Thyroid gland (tissue), 4 donors: ENCODE measurements at regions not wholly inside any gene's neighbourhood (a gene's known extent, or its start where the extent isn't known, plus 50 kb on each side); places are given as distances from the start of the nearest gene placed in this dataset.

Experiments
- DNase-seq, 2 donors: peaks; one replicate each; pipeline ENCODE4 v3.0.0-alpha.2; 2019
- H3K27ac ChIP-seq, 3 donors: fragments of 200-600 bp; sonication (generic); 1 replicate in 2 of 3; 2 replicates in 1 of 3; pipeline ENCODE4 v1.5.1; 2016 to 2019; ENCODE audit warnings: mild to moderate bottlenecking in 1 of 3, moderate library complexity in 1 of 3
- H3K27me3 ChIP-seq: fragments of 200-600 bp; sonication (generic); one replicate; pipeline ENCODE4 v1.5.1; 2019
- H3K36me3 ChIP-seq, 2 donors: fragments of 200-600 bp; sonication (generic); one replicate each; pipeline ENCODE4 v1.5.1; 2016 to 2019
- H3K4me1 ChIP-seq, 2 donors: fragments of 200-600 bp; sonication (generic); one replicate each; pipeline ENCODE4 v1.5.1; 2017 to 2019
- H3K4me3 ChIP-seq, 3 donors: fragments of 200-600 bp; sonication (generic); replicated peaks in 1 of 3; 1 replicate in 2 of 3; 2 replicates in 1 of 3; pipeline ENCODE4 v1.5.1; 2016; ENCODE audit warnings: mild to moderate bottlenecking in 1 of 3
- H3K9me3 ChIP-seq: fragments of 200-600 bp; sonication (generic); one replicate; pipeline ENCODE4 v1.5.1; 2017
- POLR2A ChIP-seq, 2 donors: fragments of 450-650 bp; IDR thresholded peaks; one replicate each; pipeline ENCODE4 v1.6.1; 2017; ENCODE audit warnings: antibody characterized with exemption in 2 of 2, mild to moderate bottlenecking in 2 of 2, moderate library complexity in 1 of 2
- WGBS, 2 donors: methylation state at CpG; one replicate each; pipeline ENCODE4 v1.1.5; 2017; 5-methylcytosine and 5-hydroxymethylcytosine counted together
- intact Hi-C: fragments of 100-400 bp; cut with DNase I; formaldehyde crosslinking; loops from one replicate; pipeline ENCODE4 v1.15.1; 2023
- TF ChIP-seq, protein P1 (sequence below), 6 experiments: fragments of 200-600 bp in 3 of 6; fragments of 450-650 bp in 3 of 6; sonication (generic) in 3 of 6; IDR thresholded peaks; one replicate each; pipeline ENCODE4 v1.5.1; 2016 to 2019; ENCODE audit warnings: antibody characterized with exemption in 6 of 6, mild to moderate bottlenecking in 2 of 6, inconsistent platforms in 1 of 6, moderate library complexity in 1 of 6

GRCh38 chr13:22821589-22821988 is 359.2 kb upstream of the SGCG start:
- H3K27ac ChIP-seq = no peak overlapping the region
- no peaks in the 10 kb centered on the region for H3K4me1 ChIP-seq
- WGBS, 2 donors = 96 to 99% methylated on average over 2 of the region's 2 CpGs
- no peaks in the 10 kb centered on the region for H3K27me3 ChIP-seq
- no peaks in the 10 kb centered on the region for H3K36me3 ChIP-seq
- no peak for DNase-seq
- intact Hi-C loops = no loop called here
- H3K4me3 ChIP-seq = no peak overlapping the region
- H3K9me3 ChIP-seq = no peaks in the 10 kb centered on the region
- TF ChIP-seq, protein P1, sequence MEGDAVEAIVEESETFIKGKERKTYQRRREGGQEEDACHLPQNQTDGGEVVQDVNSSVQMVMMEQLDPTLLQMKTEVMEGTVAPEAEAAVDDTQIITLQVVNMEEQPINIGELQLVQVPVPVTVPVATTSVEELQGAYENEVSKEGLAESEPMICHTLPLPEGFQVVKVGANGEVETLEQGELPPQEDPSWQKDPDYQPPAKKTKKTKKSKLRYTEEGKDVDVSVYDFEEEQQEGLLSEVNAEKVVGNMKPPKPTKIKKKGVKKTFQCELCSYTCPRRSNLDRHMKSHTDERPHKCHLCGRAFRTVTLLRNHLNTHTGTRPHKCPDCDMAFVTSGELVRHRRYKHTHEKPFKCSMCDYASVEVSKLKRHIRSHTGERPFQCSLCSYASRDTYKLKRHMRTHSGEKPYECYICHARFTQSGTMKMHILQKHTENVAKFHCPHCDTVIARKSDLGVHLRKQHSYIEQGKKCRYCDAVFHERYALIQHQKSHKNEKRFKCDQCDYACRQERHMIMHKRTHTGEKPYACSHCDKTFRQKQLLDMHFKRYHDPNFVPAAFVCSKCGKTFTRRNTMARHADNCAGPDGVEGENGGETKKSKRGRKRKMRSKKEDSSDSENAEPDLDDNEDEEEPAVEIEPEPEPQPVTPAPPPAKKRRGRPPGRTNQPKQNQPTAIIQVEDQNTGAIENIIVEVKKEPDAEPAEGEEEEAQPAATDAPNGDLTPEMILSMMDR (IDR thresholded peaks at IDR 0.05) = no peak
- TF ChIP-seq POLR2A (IDR thresholded peaks at IDR 0.05) = no peak

- no peaks in the 10 kb centered on the region for H3K36me3 ChIP-seq
- H3K4me1 ChIP-seq = no peaks in the 10 kb centered on the region
- no peaks in the 10 kb centered on the region for H3K27me3 ChIP-seq
- TF ChIP-seq POLR2A (IDR thresholded peaks at IDR 0.05) = no peak
- TF ChIP-seq, protein P1 (IDR thresholded peaks at IDR 0.05) = no peak
- no peak for DNase-seq
- no peaks in the 10 kb centered on the region for H3K9me3 ChIP-seq
- intact Hi-C loops = no loop called here
- no peak overlapping the region for H3K4me3 ChIP-seq
- no peak overlapping the region for H3K27ac ChIP-seq
- 91 to 93% methylated on average over 1 of the region's 1 CpG for WGBS, 2 donors
Observed at GRCh38 chr13:22825186-22825585, 355.6 kb upstream of the SGCG start.

DNA sequence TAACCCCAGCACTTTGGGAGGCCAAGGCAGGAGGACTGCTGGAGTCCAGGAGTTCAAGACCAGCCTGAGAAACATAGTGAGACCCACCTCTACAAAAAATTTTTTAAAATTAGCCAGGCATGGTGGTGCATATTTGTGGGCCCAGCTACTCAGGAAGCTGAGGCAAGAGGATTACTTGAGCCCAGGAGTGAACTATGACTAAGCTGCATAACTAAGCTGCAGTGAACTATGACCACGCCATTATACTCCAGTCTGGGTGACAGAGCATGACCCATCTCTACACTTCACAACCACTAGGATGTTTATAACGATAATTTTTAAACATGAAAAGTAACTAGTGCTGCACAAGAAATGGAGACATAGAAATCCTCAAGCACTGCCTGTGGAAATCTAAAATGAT is 352.7 kb upstream of the SGCG start:
- Histone ChIP-seq H3K4me1 (no peaks in the 10 kb centered on the region), H3K27ac (no peak overlapping the region), H3K36me3 (no peaks in the 10 kb centered on the region), H3K27me3 (no peaks in the 10 kb centered on the region), H3K4me3 (no peak overlapping the region), H3K9me3 (no peaks in the 10 kb centered on the region)
- TF ChIP-seq POLR2A (IDR thresholded peaks at IDR 0.05) = no peak
- TF ChIP-seq, protein P1 (IDR thresholded peaks at IDR 0.05) = no peak
- intact Hi-C loops = no loop called here
- 22 to 42% methylated on average over 2 of the region's 2 CpGs for WGBS, 2 donors
- peak in 1 of 2 donors; percentile 6 for DNase-seq

- no peaks in the 10 kb centered on the region for H3K4me1 ChIP-seq
- H3K27me3 ChIP-seq = no peaks in the 10 kb centered on the region
- WGBS, 2 donors = 92 to 96% methylated on average over 2 of the region's 2 CpGs
- no peak overlapping the region for H3K27ac ChIP-seq
- TF ChIP-seq, protein P1 (IDR thresholded peaks at IDR 0.05) = no peak
- no peak for TF ChIP-seq POLR2A (IDR thresholded peaks at IDR 0.05)
- H3K4me3 ChIP-seq = no peak overlapping the region
- no peaks in the 10 kb centered on the region for H3K9me3 ChIP-seq
- no peaks in the 10 kb centered on the region for H3K36me3 ChIP-seq
- no peak for DNase-seq
- intact Hi-C loops = no loop called here
Observed at GRCh38 chr13:22836475-22836874, 344.3 kb upstream of the SGCG start.

GRCh38 chr13:22837980-22838647 is 342.7 kb upstream of the SGCG start:
- Histone ChIP-seq H3K9me3 (no peaks in the 10 kb centered on the region), H3K36me3 (no peaks in the 10 kb centered on the region), H3K27ac (no peak overlapping the region)

More at GRCh38 chr13:22837980-22838647, 342.7 kb upstream of the SGCG start:
- TF ChIP-seq, protein P1 (IDR thresholded peaks at IDR 0.05) = no peak
- no peak for TF ChIP-seq POLR2A (IDR thresholded peaks at IDR 0.05)
- no peaks in the 10 kb centered on the region for H3K4me1 ChIP-seq
- H3K4me3 ChIP-seq = peak overlapping the region in 2 of 3 donors; percentile 27 to 49
- WGBS, 2 donors = 26 to 34% methylated on average over 31 to 35 of the region's 45 CpGs
- intact Hi-C loops = no loop called here
- no peaks in the 10 kb centered on the region for H3K27me3 ChIP-seq
- peak; percentile 49 to 54 for DNase-seq
